Nephron progenitor cell (in vitro differentiated cells): ENCODE measurements at regions not wholly inside any gene's neighbourhood (a gene's known extent, or its start where the extent isn't known, plus 50 kb on each side); places are given as distances from the start of the nearest gene placed in this dataset.

Experiments
- DNase-seq: peaks from one replicate; pipeline ENCODE4 v3.0.0; 2021
- H3K27ac Mint-ChIP-seq: 2 replicates; pipeline ENCODE4 v1.8.0; 2021; ENCODE audit warnings: mild to moderate bottlenecking, moderate library complexity, mixed read lengths
- H3K27me3 Mint-ChIP-seq: 2 replicates; pipeline ENCODE4 v1.8.0; 2021; ENCODE audit warnings: mild to moderate bottlenecking, low read depth, mixed read lengths; ENCODE audit not compliant: poor library complexity
- H3K36me3 Mint-ChIP-seq: 2 replicates; pipeline ENCODE4 v1.8.0; 2021; ENCODE audit warnings: low read depth, mixed read lengths
- H3K4me1 Mint-ChIP-seq: 2 replicates; pipeline ENCODE4 v1.8.0; 2021; ENCODE audit warnings: mixed read lengths
- H3K4me3 Mint-ChIP-seq: 2 replicates; pipeline ENCODE4 v1.8.0; 2021; ENCODE audit warnings: mild to moderate bottlenecking, moderate library complexity, mixed read lengths
- H3K9me3 Mint-ChIP-seq: 2 replicates; pipeline ENCODE4 v1.8.0; 2021; ENCODE audit warnings: mild to moderate bottlenecking, moderate library complexity, mixed read lengths
- TF ChIP-seq, protein P1 (sequence below): fragments of 200-600 bp; sonication (generic); IDR thresholded peaks from 2 replicates; pipeline ENCODE4 v1.5.0; 2021; ENCODE audit warnings: antibody characterized with exemption

DNA sequence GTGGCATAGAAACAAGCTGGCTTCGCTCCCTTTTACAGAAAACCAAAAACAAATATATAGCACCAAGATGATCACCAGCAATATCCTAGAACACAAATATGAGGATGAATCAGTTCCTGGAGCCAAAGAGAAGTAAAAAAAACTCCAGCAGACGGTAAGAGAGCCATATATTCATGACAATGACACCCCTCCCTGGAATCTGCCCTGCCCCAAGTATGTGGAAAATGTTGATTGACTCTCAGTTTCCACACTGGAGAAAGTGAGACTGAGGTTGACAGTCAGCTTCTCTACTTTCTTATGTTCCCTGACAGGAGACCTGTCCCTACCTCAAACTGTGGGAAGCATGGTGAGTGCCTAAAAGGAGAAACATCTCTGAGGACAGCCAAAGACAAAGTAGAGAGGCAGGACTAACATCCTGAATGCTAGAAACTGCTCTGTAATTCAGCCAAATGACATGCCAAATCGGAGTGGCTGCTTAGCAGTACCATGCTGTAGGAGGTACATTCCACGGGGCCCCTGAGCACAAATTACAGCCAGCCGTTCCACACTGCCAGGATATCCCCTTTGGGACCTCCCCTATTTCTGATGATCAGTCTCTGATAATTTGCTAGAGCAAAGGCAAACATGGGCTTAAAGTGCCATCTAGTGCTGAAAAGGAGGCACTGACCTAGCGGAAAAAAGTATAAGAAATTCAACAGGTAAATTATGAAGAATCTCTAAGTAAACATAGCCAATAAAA lies 424.0 kb upstream of the RGMB start:
- peaks cover 49% of the 10 kb centered on the region for H3K9me3 Mint-ChIP-seq
- H3K4me1 Mint-ChIP-seq = no peaks in the 10 kb centered on the region
- peaks cover 4% of the 10 kb centered on the region for H3K27me3 Mint-ChIP-seq
- H3K4me3 Mint-ChIP-seq = no peak overlapping the region
- DNase-seq = no peak
- TF ChIP-seq, protein P1, sequence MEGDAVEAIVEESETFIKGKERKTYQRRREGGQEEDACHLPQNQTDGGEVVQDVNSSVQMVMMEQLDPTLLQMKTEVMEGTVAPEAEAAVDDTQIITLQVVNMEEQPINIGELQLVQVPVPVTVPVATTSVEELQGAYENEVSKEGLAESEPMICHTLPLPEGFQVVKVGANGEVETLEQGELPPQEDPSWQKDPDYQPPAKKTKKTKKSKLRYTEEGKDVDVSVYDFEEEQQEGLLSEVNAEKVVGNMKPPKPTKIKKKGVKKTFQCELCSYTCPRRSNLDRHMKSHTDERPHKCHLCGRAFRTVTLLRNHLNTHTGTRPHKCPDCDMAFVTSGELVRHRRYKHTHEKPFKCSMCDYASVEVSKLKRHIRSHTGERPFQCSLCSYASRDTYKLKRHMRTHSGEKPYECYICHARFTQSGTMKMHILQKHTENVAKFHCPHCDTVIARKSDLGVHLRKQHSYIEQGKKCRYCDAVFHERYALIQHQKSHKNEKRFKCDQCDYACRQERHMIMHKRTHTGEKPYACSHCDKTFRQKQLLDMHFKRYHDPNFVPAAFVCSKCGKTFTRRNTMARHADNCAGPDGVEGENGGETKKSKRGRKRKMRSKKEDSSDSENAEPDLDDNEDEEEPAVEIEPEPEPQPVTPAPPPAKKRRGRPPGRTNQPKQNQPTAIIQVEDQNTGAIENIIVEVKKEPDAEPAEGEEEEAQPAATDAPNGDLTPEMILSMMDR = peak; percentile 23
- H3K27ac Mint-ChIP-seq = no peak overlapping the region
- peaks cover 10% of the 10 kb centered on the region for H3K36me3 Mint-ChIP-seq

DNA sequence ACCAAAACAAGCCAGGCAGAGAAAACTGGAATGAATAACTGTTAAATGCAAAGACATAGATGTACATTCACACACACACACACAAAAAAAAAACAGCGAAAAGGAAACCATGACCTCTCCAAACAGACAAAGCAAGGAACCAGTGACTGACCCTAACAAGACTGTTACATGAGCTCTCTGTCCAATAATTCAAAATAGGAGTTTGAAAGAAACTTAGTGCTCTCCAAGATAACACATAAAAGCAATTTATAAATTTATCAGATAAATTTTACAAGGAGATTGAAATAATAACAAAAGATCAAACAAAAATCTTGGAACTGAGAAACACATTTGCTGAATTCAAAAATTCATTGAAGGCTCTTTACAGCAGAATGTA lies 423.5 kb upstream of the RGMB start:
- H3K9me3 Mint-ChIP-seq = peaks cover 49% of the 10 kb centered on the region
- TF ChIP-seq, protein P1 = no peak
- H3K4me1 Mint-ChIP-seq = no peaks in the 10 kb centered on the region
- H3K4me3 Mint-ChIP-seq = no peak overlapping the region
- peaks cover 10% of the 10 kb centered on the region for H3K36me3 Mint-ChIP-seq
- H3K27me3 Mint-ChIP-seq = peaks cover 4% of the 10 kb centered on the region
- H3K27ac Mint-ChIP-seq = no peak overlapping the region
- no peak for DNase-seq

DNA sequence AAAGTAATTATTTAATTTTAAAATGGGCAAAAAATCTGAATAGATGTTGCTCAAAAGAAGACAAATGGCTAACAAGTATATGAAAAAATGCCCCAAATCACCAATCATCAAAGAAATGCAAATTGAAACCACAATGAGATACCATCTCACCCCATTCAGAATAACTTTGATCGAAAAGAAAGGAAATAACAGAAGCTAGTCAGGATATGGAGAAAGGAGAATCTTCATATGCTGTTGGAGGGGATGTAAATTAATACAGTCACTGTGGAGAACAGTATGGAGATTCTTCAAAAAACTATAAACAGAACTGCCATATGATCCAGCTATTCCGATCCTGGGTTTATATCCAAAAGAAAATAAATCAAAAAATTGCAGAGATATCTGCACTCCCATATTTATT lies 418.5 kb upstream of the RGMB start:
- H3K4me3 Mint-ChIP-seq = no peak overlapping the region
- TF ChIP-seq, protein P1 = no peak
- peaks cover under 1% of the 10 kb centered on the region for H3K27me3 Mint-ChIP-seq
- no peak for DNase-seq
- no peak overlapping the region for H3K27ac Mint-ChIP-seq
- peaks cover 7% of the 10 kb centered on the region for H3K36me3 Mint-ChIP-seq
- no peaks in the 10 kb centered on the region for H3K4me1 Mint-ChIP-seq
- H3K9me3 Mint-ChIP-seq = peaks cover 35% of the 10 kb centered on the region

DNA sequence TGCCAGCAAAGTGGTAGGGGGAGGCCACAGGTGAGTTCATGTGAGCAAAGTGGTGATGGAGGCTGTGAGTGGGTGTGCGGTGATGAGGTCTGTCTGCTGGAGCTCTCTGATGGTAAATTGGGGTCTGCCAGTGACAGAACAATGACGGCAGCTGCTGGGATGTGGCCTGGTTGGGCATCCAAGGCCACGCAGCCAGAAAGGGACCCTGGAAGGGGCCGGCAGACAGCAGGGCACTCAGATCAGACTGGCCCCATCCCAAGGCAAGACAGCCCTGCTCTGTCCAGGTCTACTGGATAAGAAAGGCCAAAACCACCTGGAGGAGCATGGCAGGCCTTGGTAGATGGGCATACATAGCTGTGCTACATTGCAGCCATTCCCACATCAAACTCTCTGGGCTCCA lies 412.9 kb upstream of the RGMB start:
- H3K9me3 Mint-ChIP-seq = peaks cover 23% of the 10 kb centered on the region
- peaks cover 4% of the 10 kb centered on the region for H3K27me3 Mint-ChIP-seq
- H3K27ac Mint-ChIP-seq = no peak overlapping the region
- no peaks in the 10 kb centered on the region for H3K4me1 Mint-ChIP-seq
- TF ChIP-seq, protein P1 = no peak
- no peak for DNase-seq
- no peaks in the 10 kb centered on the region for H3K36me3 Mint-ChIP-seq
- H3K4me3 Mint-ChIP-seq = no peak overlapping the region

DNA sequence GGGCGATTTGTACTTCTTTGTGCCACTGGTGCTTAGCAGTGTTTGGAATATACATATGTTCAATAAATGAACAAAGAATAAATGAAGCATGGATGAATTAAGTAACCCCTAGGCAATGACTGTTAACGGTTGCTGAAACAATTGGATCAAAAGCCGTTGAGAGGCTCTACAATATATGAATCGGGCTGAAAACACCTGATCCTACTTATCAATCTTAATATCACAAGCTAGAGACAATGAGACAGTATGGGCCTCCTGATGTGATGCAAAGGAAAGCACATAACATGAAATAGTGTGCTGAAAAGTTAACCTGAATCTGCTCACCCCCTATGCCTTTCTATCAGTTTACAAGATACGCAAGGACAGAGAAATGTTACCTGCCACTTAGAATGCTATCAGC lies 410.3 kb upstream of the RGMB start:
- no peak for DNase-seq
- peaks cover 4% of the 10 kb centered on the region for H3K27me3 Mint-ChIP-seq
- no peaks in the 10 kb centered on the region for H3K4me1 Mint-ChIP-seq
- no peak overlapping the region for H3K27ac Mint-ChIP-seq
- TF ChIP-seq, protein P1 = no peak
- no peak overlapping the region for H3K4me3 Mint-ChIP-seq
- H3K9me3 Mint-ChIP-seq = peaks cover 20% of the 10 kb centered on the region
- H3K36me3 Mint-ChIP-seq = no peaks in the 10 kb centered on the region

DNA sequence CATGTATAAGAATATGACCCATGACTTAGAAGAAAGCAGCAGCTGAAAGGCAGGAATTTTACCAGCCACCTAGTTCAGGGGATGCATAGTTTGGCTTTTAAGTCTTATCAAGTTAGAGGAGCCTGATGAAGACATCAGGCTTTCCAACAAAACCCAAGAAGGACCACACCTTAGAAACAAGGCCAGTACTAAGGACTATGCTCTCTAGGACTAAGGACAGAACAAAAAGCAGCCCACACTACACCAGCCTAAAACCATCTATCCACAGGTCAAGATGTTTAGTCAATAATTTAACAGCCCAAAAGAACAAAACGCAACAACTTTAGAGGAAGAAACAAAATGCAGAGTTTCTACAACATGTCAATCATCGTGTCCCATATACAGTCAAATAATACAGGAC lies 408.9 kb upstream of the RGMB start:
- Mint-ChIP-seq H3K9me3 (peaks cover 8% of the 10 kb centered on the region), H3K4me1 (no peaks in the 10 kb centered on the region), H3K4me3 (no peak overlapping the region), H3K36me3 (no peaks in the 10 kb centered on the region), H3K27ac (no peak overlapping the region), H3K27me3 (peaks cover 4% of the 10 kb centered on the region)
- TF ChIP-seq, protein P1 = no peak
- DNase-seq = no peak
